Prostate gland (tissue), 2 donors: ENCODE measurements at regions not wholly inside any gene's neighbourhood (a gene's known extent, or its start where the extent isn't known, plus 50 kb on each side); places are given as distances from the start of the nearest gene placed in this dataset.

Experiments used
- CTCF ChIP-seq, 4 experiments: fragments of 200-600 bp in 2 of 4; fragments of 450-650 bp in 2 of 4; sonication (generic) in 2 of 4; IDR thresholded peaks; 1 replicate in 3 of 4; 2 replicates in 1 of 4; pipeline ENCODE4 v1.5.1; 2016 to 2019; ENCODE audit warnings: antibody characterized with exemption in 4 of 4, mild to moderate bottlenecking in 2 of 4, moderate library complexity in 2 of 4
- POLR2A ChIP-seq: fragments of 450-650 bp; IDR thresholded peaks from one replicate; pipeline ENCODE4 v1.6.1; 2016; ENCODE audit warnings: antibody characterized with exemption, mild to moderate bottlenecking
- POLR2AphosphoS5 ChIP-seq: sonication (generic); formaldehyde crosslinking; IDR thresholded peaks from one replicate; pipeline ENCODE4 v1.6.1; 2017; ENCODE audit warnings: antibody characterized with exemption

GRCh38 chr3:176183181-176183580 is 1014.1 kb downstream of the TBL1XR1 start:
- no peak for TF ChIP-seq CTCF (IDR thresholded peaks at IDR 0.05)
- no peak for TF ChIP-seq POLR2AphosphoS5
- no peak for TF ChIP-seq POLR2A
